Activated T-cell treated with anti-CD3 and anti-CD28 coated beads, Interleukin-2, amount 50 U/mL, for 4 hours (primary cell): ENCODE measurements at regions not wholly inside any gene's neighbourhood (a gene's known extent, or its start where the extent isn't known, plus 50 kb on each side); places are given as distances from the start of the nearest gene placed in this dataset.

ENCODE experiments used
- ATAC-seq, 2 donors: fragments of 200-7000 bp; cut with Tn5 transposase; one replicate each; pipeline ENCODE4 v1.10.0; 2021
- DNase-seq: peaks from one replicate; pipeline ENCODE4 v3.0.0-alpha.2; 2020
- H3K27me3 Mint-ChIP-seq: one replicate; pipeline ENCODE4 v1.8.0; 2021; ENCODE audit warnings: low read depth, mixed read lengths
- H3K36me3 Mint-ChIP-seq: one replicate; pipeline ENCODE4 v1.8.0; 2022; ENCODE audit warnings: mixed read lengths; ENCODE audit not compliant: insufficient read depth
- H3K4me1 Mint-ChIP-seq: one replicate; pipeline ENCODE4 v1.8.0; 2021; ENCODE audit warnings: low read depth, mixed read lengths
- H3K4me3 Mint-ChIP-seq: one replicate; pipeline ENCODE4 v1.8.0; 2021; ENCODE audit warnings: mild to moderate bottlenecking, moderate library complexity, mixed read lengths
- H3K9me3 Mint-ChIP-seq: one replicate; pipeline ENCODE4 v1.8.0; 2021; ENCODE audit warnings: mixed read lengths

DNA sequence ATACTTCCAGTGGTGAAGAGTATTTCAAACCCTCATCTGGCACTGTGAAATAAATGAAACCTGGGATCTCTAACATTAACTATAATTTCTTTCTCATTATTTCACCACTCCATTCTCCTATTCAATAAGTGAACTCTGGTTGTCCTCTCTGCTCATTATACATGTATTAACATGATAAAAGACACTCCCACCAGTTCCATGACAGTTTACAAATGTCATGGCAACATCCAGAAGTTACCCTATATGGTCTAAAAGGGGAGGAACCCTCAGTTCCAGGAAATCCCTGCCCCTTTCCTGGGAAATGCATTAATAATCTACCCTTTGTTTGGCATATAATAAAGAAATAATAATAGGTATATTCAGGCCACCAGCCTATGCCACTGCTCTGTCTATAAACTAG is 62.7 kb upstream of the BRINP3 start:
- no peak for ATAC-seq
- no peak for DNase-seq
- H3K27me3 Mint-ChIP-seq: no peaks in the 10 kb centered on the region
- no peak overlapping the region for H3K4me3 Mint-ChIP-seq
- H3K4me1 Mint-ChIP-seq: no peaks in the 10 kb centered on the region
- H3K9me3 Mint-ChIP-seq: peaks cover 3% of the 10 kb centered on the region
- H3K36me3 Mint-ChIP-seq: no peaks in the 10 kb centered on the region

DNA sequence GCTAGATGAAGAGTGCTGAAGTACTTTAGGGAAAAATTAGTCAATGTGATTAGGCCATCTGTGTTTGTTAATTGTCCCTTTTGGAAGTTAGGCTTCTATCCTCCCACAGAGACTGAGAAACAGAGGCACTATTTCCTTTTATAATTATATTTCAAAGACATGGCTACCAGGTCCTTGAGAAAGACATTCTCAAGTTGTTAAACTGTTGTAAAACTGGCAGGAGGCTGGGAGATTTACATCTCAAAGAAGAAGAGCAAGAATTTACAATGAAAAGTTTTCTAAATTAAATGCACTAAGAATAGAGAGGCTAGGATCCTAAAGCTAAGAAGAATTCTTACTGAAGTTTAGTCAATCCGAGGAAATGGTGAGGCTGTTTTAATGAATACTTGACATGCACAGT is 74.0 kb upstream of the BRINP3 start:
- no peaks in the 10 kb centered on the region for H3K36me3 Mint-ChIP-seq
- DNase-seq (no peak), ATAC-seq (no peak)
- no peak overlapping the region for H3K4me3 Mint-ChIP-seq
- no peaks in the 10 kb centered on the region for H3K27me3 Mint-ChIP-seq
- H3K9me3 Mint-ChIP-seq: peaks cover 3% of the 10 kb centered on the region
- no peaks in the 10 kb centered on the region for H3K4me1 Mint-ChIP-seq

DNA sequence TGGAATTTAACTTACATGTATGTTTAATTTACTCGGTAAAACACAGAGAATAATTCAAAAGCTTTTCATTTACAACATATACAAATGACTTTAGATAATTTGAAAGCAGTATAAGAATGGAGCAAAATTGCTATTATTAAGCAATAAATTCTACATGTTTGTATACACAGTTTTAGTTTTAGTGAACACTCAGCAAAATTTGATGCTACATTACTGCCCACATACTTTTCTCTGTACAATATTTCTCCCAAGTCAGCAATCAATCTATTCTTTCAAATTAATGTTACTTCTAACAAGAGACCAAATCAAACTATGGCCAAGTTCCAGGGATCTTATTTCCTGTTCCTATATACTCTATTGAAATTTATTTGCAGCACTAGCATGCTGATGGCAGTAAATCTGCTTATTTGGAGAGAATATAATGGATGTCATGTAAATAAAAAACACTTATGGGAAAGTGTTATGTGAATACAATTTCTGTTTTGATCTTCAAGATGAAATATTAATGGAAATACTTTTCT is 82.6 kb upstream of the BRINP3 start:
- Mint-ChIP-seq H3K4me1 (no peaks in the 10 kb centered on the region), H3K9me3 (peaks cover 23% of the 10 kb centered on the region), H3K36me3 (no peaks in the 10 kb centered on the region), H3K27me3 (no peaks in the 10 kb centered on the region), H3K4me3 (no peak overlapping the region)
- ATAC-seq: no peak
- no peak for DNase-seq

DNA sequence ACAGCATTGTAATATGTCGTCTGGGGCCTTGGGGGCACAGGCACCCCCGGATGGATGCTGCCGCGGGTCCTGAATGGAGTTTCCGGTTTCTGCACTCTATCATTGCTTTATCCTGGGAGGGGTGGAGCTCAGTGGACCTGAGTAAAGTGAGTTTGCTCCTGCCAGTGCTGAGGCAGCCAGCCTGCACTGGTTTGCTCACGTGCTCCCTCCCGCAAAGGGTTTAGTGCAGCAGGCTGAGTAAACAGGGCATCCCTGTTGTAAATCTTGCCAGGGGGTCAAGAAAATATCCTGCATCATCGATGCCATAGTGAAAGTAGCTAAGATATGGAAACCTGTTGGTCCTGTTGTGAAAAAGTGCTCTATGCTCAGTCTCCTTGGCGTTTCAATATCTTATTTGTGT is 85.6 kb upstream of the BRINP3 start:
- no peak overlapping the region for H3K4me3 Mint-ChIP-seq
- H3K9me3 Mint-ChIP-seq: peaks cover 23% of the 10 kb centered on the region

DNA sequence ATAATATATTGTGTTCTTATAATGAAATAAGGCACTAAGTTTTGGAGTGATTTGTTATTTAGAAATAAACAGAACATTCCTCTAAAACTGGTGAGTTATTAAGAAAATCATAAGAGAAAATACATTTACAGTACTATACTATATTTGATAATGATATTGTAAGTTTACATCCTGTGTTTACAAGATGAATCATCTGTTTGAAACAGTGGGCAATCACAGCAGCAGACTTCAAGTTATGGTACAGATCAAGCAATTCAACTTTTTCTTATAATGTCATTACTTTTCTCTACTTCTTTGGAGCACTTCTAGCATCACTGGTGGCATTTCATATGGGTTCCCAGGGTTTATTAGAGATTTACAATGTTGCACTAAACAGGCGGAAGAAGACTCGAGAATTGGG is 86.5 kb upstream of the BRINP3 start:
- Mint-ChIP-seq H3K9me3 (peaks cover 19% of the 10 kb centered on the region), H3K4me3 (no peak overlapping the region), H3K36me3 (no peaks in the 10 kb centered on the region), H3K4me1 (no peaks in the 10 kb centered on the region), H3K27me3 (no peaks in the 10 kb centered on the region)
- ATAC-seq (no peak), DNase-seq (no peak)

More for the DNA sequence above, 85.6 kb upstream of the BRINP3 start:
- Mint-ChIP-seq H3K27me3 (no peaks in the 10 kb centered on the region), H3K36me3 (no peaks in the 10 kb centered on the region), H3K4me1 (no peaks in the 10 kb centered on the region)
- ATAC-seq (no peak), DNase-seq (no peak)

DNA sequence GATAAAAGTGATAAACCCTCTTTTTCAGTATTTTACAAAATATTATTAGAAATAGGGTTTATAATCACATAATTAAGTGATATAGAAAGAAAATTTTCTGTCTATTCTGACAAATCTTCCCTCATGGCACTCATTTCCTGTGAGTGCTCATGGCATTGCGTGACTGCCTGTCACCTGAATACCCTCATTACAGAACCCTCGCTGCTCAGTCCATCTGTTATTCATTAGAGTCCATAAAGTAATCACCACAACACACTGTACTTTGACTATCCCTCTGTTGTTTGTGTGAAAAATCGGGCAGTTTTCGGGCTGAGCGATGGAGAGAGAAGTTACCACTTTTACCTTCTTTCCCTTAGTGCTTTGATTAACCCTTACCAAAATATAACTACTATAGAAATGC is 100.4 kb upstream of the BRINP3 start:
- Mint-ChIP-seq H3K4me3 (no peak overlapping the region), H3K4me1 (no peaks in the 10 kb centered on the region), H3K36me3 (no peaks in the 10 kb centered on the region), H3K9me3 (peaks cover 19% of the 10 kb centered on the region), H3K27me3 (no peaks in the 10 kb centered on the region)
- no peak for DNase-seq
- ATAC-seq: no peak

DNA sequence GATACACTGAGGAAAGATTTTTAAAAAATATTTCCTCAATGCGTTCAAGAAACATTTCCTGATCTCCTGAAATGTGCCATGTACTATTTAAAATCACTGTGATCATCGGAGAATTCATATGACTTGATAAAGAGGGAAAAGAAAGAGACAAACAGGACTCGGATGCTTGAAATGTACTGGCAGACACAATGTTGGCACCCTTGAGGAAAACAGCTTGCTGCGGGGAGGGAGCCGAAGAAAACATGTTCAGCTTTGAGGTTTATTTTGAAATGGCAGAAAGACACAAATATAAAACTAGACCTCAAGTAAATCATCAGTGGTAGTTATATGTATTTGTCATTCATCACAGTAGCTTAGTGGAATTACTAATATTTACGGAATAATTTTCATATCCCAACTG is 100.9 kb upstream of the BRINP3 start:
- no peaks in the 10 kb centered on the region for H3K27me3 Mint-ChIP-seq
- peaks cover 20% of the 10 kb centered on the region for H3K9me3 Mint-ChIP-seq
- no peak for ATAC-seq
- H3K4me1 Mint-ChIP-seq: no peaks in the 10 kb centered on the region
- H3K4me3 Mint-ChIP-seq: no peak overlapping the region
- no peak for DNase-seq
- H3K36me3 Mint-ChIP-seq: no peaks in the 10 kb centered on the region

DNA sequence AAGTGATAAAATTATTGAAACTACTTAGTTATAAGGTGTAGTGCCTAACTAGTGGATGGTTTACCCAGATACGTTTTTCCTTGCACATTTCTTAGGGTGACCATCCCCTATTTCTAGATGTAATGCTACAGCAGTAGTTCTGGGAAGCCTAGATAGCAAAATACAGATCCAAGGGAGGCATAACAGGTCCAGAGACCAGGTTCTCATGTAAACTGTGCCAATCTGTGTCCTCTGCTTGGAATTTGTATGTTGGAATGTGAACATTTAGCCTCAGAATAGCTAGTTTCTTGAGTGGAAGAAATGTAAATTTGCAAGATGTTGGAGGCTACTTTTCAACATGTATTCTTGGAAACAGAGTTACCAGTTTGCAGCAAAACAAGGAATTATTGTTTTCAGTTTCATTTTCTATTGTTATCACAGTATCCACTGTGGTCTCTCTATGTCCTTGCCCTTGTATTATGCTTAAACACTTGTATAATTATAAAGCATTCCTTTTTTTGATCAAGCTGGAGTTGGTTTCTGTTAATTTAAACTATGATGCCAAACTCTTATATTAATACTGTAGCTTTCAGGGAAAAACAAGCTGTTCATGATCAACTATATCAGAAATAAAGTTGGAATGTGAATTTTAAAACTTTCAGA is 102.0 kb upstream of the BRINP3 start:
- no peaks in the 10 kb centered on the region for H3K4me1 Mint-ChIP-seq
- no peak overlapping the region for H3K4me3 Mint-ChIP-seq
- no peaks in the 10 kb centered on the region for H3K36me3 Mint-ChIP-seq
- no peaks in the 10 kb centered on the region for H3K27me3 Mint-ChIP-seq
- ATAC-seq (no peak), DNase-seq (no peak)
- H3K9me3 Mint-ChIP-seq: peaks cover 16% of the 10 kb centered on the region

DNA sequence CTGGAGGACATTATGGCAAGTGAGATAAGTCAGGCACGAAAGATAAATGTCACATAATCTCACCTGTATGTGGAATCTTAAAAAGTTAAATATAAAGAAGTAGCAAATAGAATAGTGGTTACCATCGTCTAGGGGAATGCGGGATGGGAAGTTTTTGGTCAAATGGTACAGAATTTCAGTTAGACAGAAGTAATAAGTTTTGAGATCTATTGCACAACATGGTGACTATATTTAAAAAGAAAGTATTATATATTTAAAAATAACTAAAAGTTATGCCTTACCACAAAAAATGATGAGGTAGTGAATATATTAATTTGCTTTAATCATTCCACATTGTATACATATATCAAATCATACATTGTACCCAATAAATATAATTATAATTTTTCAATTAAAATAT is 106.2 kb upstream of the BRINP3 start:
- ATAC-seq (no peak), DNase-seq (no peak)
- Mint-ChIP-seq H3K4me1 (no peaks in the 10 kb centered on the region), H3K36me3 (no peaks in the 10 kb centered on the region), H3K27me3 (no peaks in the 10 kb centered on the region), H3K9me3 (peaks cover 9% of the 10 kb centered on the region), H3K4me3 (no peak overlapping the region)

DNA sequence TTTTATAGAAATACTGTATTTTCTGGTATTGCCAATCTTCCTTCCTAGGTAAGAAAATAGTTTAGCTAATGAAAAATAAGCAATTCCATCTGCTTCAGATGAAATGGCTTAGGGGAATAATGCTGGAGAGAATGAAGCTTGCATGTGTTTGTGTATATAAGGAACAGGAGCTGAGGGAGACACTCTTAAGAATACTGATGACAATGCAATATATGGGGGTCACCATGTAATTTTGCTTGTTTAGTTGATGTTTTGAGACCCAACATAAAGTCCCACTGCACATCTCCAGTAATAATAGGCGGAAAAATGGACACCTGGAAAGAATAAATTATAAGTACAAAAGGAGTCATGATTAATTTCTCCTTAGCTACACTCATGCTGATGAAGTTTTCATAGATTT is 110.8 kb upstream of the BRINP3 start:
- H3K4me3 Mint-ChIP-seq: no peak overlapping the region
- peaks cover 14% of the 10 kb centered on the region for H3K9me3 Mint-ChIP-seq
- no peaks in the 10 kb centered on the region for H3K4me1 Mint-ChIP-seq

DNA sequence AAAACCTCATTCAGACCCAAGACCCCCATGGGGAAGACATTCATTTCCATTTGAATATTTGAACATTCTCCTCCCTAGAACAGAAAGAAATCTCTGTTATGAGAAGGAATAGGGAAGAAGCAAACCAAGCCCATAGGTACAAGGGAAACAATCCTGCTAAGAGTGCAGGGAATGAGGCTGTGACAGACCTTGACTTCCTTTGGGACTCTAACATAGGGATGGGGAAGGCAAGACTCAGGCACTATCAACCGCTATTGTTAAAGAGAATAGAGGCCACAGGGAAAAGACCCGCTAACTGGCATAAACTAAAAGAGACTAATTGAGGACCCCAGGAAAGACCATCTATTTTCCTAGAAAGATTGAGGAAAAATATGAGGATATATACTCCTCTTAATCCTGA is 117.8 kb upstream of the BRINP3 start:
- no peak for ATAC-seq
- Mint-ChIP-seq H3K4me1 (no peaks in the 10 kb centered on the region), H3K36me3 (no peaks in the 10 kb centered on the region), H3K9me3 (peaks cover 10% of the 10 kb centered on the region), H3K27me3 (no peaks in the 10 kb centered on the region), H3K4me3 (no peak overlapping the region)
- no peak for DNase-seq

More for the DNA sequence above, 110.8 kb upstream of the BRINP3 start:
- no peaks in the 10 kb centered on the region for H3K36me3 Mint-ChIP-seq
- DNase-seq (no peak), ATAC-seq (no peak)
- no peaks in the 10 kb centered on the region for H3K27me3 Mint-ChIP-seq

DNA sequence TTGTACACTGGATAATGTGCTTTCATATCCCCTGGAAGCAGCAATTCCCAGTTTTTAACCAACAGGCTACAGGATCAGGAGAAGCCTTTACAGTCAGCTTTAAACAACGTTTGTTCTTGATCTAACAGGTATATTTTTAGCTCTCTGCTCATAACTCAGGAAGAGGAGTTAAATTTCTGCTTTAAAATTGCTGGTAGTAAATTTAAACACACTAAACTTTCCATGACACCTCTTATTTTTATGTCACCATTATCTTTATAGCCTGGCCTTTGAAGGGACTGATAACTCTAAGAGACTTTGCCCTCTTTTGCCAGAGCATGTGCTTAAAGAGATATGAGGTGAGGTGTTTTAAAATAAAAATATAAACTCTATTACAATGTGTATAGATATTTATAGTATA is 119.6 kb upstream of the BRINP3 start:
- Mint-ChIP-seq H3K4me1 (no peaks in the 10 kb centered on the region), H3K4me3 (no peak overlapping the region), H3K27me3 (no peaks in the 10 kb centered on the region), H3K9me3 (peaks cover 10% of the 10 kb centered on the region), H3K36me3 (no peaks in the 10 kb centered on the region)
- no peak for DNase-seq
- no peak for ATAC-seq

DNA sequence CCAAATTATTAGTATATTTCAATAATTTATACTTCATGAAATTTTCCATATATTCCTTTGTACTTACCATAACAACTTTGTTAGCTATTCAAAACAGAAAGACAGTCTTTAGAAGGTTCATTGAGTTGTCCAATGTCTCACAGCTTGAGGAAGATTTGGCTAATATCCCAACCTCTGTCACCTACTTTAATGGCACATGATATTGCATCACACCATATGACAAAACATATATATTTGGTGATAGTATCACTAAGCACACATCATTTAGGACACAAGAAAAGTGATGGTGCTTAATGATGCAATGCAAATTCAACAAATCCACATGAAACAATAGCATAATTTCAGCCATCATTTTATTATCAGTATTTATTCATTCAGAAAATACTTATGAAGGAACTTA is 122.0 kb upstream of the BRINP3 start:
- Mint-ChIP-seq H3K4me1 (no peaks in the 10 kb centered on the region), H3K4me3 (no peak overlapping the region), H3K9me3 (peaks cover 10% of the 10 kb centered on the region), H3K36me3 (no peaks in the 10 kb centered on the region), H3K27me3 (no peaks in the 10 kb centered on the region)
- DNase-seq: no peak
- ATAC-seq: no peak

DNA sequence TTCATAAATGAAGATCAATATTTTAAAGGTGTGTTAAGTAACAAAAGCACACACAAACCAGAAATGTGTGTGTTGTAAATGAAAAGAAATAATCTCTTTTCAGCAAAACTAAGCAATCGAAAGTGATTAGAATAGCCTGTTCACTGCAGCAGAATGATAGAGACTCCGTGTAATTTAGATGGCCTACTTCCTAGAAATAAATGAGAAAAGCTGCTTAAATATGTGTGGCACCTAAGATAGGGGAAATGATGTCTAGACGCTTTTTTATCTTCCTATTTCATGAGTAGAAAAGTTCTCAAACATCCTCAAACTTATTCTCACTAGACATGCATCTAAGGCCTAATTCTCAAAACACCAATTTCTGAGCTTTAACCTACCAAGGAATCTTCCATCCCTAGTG is 124.7 kb upstream of the BRINP3 start:
- Mint-ChIP-seq H3K4me3 (no peak overlapping the region), H3K9me3 (peaks cover 7% of the 10 kb centered on the region), H3K27me3 (no peaks in the 10 kb centered on the region), H3K4me1 (no peaks in the 10 kb centered on the region), H3K36me3 (no peaks in the 10 kb centered on the region)
- ATAC-seq (no peak), DNase-seq (no peak)

DNA sequence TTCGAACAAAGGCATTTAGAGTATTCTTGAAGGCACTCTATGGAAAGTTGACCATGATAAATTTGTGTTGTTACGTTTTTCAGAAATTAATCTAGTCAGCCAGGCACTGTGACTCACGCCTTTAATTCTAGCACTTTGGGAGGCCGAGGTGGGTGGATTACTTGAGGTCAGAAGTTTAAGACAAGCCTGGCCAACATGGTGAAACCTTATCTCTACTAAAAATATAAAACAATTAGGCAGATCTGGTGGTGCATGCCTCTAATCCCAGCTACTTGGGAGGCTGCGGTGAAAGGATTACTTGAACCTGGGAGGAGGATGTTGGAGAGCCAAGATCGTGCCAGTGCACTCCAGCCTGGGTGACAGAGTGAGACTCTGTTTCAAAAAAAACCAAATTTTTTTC is 130.6 kb upstream of the BRINP3 start:
- Mint-ChIP-seq H3K4me3 (no peak overlapping the region), H3K36me3 (no peaks in the 10 kb centered on the region), H3K27me3 (no peaks in the 10 kb centered on the region), H3K4me1 (no peaks in the 10 kb centered on the region), H3K9me3 (peaks cover 4% of the 10 kb centered on the region)
- DNase-seq: no peak
- no peak for ATAC-seq

DNA sequence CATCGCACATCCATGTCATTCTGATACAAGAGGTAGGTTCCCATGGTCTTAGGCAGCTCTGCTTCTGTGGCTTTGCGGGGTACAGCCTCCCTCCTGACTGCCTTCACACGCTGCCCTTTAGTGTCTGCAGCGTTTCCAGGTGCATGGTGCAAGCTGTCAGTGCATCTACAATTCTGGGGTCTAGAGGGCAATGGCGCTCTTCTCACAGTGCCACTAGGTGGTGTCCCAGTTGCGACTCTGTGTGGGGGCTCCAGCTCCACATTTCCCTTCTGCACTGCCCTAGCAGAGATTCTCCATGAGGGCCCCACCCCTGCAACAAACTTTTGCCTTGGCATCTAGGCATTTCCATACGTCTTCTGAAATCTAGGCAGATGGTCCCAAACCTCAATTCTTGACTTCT is 138.2 kb upstream of the BRINP3 start:
- H3K9me3 Mint-ChIP-seq: peaks cover 17% of the 10 kb centered on the region
- no peaks in the 10 kb centered on the region for H3K27me3 Mint-ChIP-seq
- H3K36me3 Mint-ChIP-seq: no peaks in the 10 kb centered on the region
- ATAC-seq (no peak), DNase-seq (no peak)
- no peak overlapping the region for H3K4me3 Mint-ChIP-seq
- H3K4me1 Mint-ChIP-seq: no peaks in the 10 kb centered on the region
